ENCODE measurements at regions not wholly inside any gene's neighbourhood (a gene's known extent, or its start where the extent isn't known, plus 50 kb on each side); places are given as distances from the start of the nearest gene placed in this dataset.

- no peak for TF ChIP-seq CTCF (IDR thresholded peaks at IDR 0.05)
- no peak for TF ChIP-seq POLR2A (IDR thresholded peaks at IDR 0.05)
- no peak for TF ChIP-seq POLR2AphosphoS5 (IDR thresholded peaks at IDR 0.05)
- TF ChIP-seq EP300 (IDR thresholded peaks at IDR 0.05), result no peak
These were observed 580.3 kb upstream of the CADM1 start for GRCh38 chr11:116084511-116084910.

All from suprapubic skin (tissue), 4 donors.